BE2C (cell line): ENCODE measurements at regions not wholly inside any gene's neighbourhood (a gene's known extent, or its start where the extent isn't known, plus 50 kb on each side); places are given as distances from the start of the nearest gene placed in this dataset.

Experiments used
- DNase-seq: peaks from one replicate; pipeline ENCODE4 v3.0.0-alpha.2; 2020
- H3K27me3 ChIP-seq: fragments of 250-450 bp; sonication (Bioruptor Pico); 2 replicates; pipeline ENCODE4 v1.5.1; 2020; ENCODE audit warnings: mild to moderate bottlenecking
- H3K36me3 ChIP-seq: fragments of 250-450 bp; sonication (Bioruptor Pico); 2 replicates; pipeline ENCODE4 v1.5.1; 2020; ENCODE audit warnings: mild to moderate bottlenecking
- H3K4me1 ChIP-seq: fragments of 250-450 bp; sonication (Bioruptor Pico); 2 replicates; pipeline ENCODE4 v1.5.1; 2020
- H3K4me3 ChIP-seq: 2 replicates; pipeline ENCODE4 v1.5.1; 2011; ENCODE audit warnings: low read depth, low read length
- H3K9me3 ChIP-seq: fragments of 250-450 bp; sonication (Bioruptor Pico); 2 replicates; pipeline ENCODE4 v1.5.1; 2020
- CTCF ChIP-seq: IDR thresholded peaks from 2 replicates; pipeline ENCODE4 v1.5.1; 2012; ENCODE audit warnings: mild to moderate bottlenecking, low read depth, low read length

GRCh38 chr5:118700510-118700909 lies 287.8 kb downstream of the DTWD2 start:
- Histone ChIP-seq H3K27me3 (no peaks in the 10 kb centered on the region), H3K4me1 (no peaks in the 10 kb centered on the region), H3K36me3 (no peaks in the 10 kb centered on the region), H3K9me3 (no peaks in the 10 kb centered on the region), H3K4me3 (no peak overlapping the region)
- no peak for TF ChIP-seq CTCF
- no peak for DNase-seq

GRCh38 chr5:118698774-118699173 lies 289.6 kb downstream of the DTWD2 start:
- no peak for TF ChIP-seq CTCF
- DNase-seq: no peak

GRCh38 chr5:118696076-118696475 lies 292.3 kb downstream of the DTWD2 start:
- H3K9me3 ChIP-seq: no peaks in the 10 kb centered on the region
- H3K4me3 ChIP-seq: no peak overlapping the region
- H3K27me3 ChIP-seq: no peaks in the 10 kb centered on the region
- DNase-seq: no peak
- H3K36me3 ChIP-seq: no peaks in the 10 kb centered on the region
- no peak for TF ChIP-seq CTCF
- no peaks in the 10 kb centered on the region for H3K4me1 ChIP-seq

More at GRCh38 chr5:118698774-118699173, 289.6 kb downstream of the DTWD2 start:
- Histone ChIP-seq H3K27me3 (no peaks in the 10 kb centered on the region), H3K4me1 (no peaks in the 10 kb centered on the region), H3K4me3 (no peak overlapping the region), H3K36me3 (no peaks in the 10 kb centered on the region), H3K9me3 (no peaks in the 10 kb centered on the region)

GRCh38 chr5:118692811-118693342 lies 295.5 kb downstream of the DTWD2 start:
- Histone ChIP-seq H3K4me3 (no peak overlapping the region), H3K4me1 (no peaks in the 10 kb centered on the region), H3K9me3 (no peaks in the 10 kb centered on the region), H3K36me3 (no peaks in the 10 kb centered on the region), H3K27me3 (no peaks in the 10 kb centered on the region)
- peak; percentile 35 for TF ChIP-seq CTCF
- peak; percentile 61 for DNase-seq

GRCh38 chr5:118687661-118688621 lies 300.4 kb downstream of the DTWD2 start:
- Histone ChIP-seq H3K9me3 (no peaks in the 10 kb centered on the region), H3K4me1 (no peaks in the 10 kb centered on the region), H3K27me3 (no peaks in the 10 kb centered on the region), H3K36me3 (no peaks in the 10 kb centered on the region), H3K4me3 (no peak overlapping the region)
- DNase-seq: no peak
- TF ChIP-seq CTCF: no peak

GRCh38 chr5:118687100-118687499 lies 301.2 kb downstream of the DTWD2 start:
- Histone ChIP-seq H3K4me1 (no peaks in the 10 kb centered on the region), H3K36me3 (no peaks in the 10 kb centered on the region), H3K27me3 (no peaks in the 10 kb centered on the region), H3K4me3 (no peak overlapping the region), H3K9me3 (no peaks in the 10 kb centered on the region)
- no peak for TF ChIP-seq CTCF
- no peak for DNase-seq
